Gastroesophageal sphincter (tissue), 4 donors: ENCODE measurements at regions not wholly inside any gene's neighbourhood (a gene's known extent, or its start where the extent isn't known, plus 50 kb on each side); places are given as distances from the start of the nearest gene placed in this dataset.
"Not testable (repeated sequence)": the region's sequence is repeated elsewhere in the genome, so short reads cannot be mapped to it uniquely, and the experiment has no call there.

ENCODE experiments used
- ATAC-seq: fragments of 150-250 bp; one replicate; pipeline ENCODE4 v1.9.1; 2016; ENCODE audit warnings: mild to moderate bottlenecking, moderate library complexity
- H3K27ac ChIP-seq, 4 donors: fragments of 200-600 bp; sonication (generic) in 3 of 4; 1 replicate in 3 of 4; 2 replicates in 1 of 4; pipeline ENCODE4 v1.5.1; 2016 to 2019
- H3K27me3 ChIP-seq: fragments of 200-600 bp; sonication (generic); one replicate; pipeline ENCODE4 v1.5.1; 2019
- H3K36me3 ChIP-seq, 2 donors: fragments of 200-600 bp; sonication (generic); one replicate each; pipeline ENCODE4 v1.5.1; 2019; ENCODE audit warnings: control low read depth in 1 of 2
- H3K4me1 ChIP-seq, 3 donors: fragments of 200-600 bp; sonication (generic); 1 replicate in 2 of 3; 2 replicates in 1 of 3; pipeline ENCODE4 v1.5.1; 2016 to 2019; ENCODE audit warnings: control low read depth in 2 of 3
- H3K4me3 ChIP-seq, 2 donors: fragments of 200-600 bp; sonication (generic); one replicate each; pipeline ENCODE4 v1.5.1; 2019; ENCODE audit warnings: mild to moderate bottlenecking in 1 of 2, moderate library complexity in 1 of 2
- H3K9me3 ChIP-seq, 3 donors: fragments of 200-600 bp; sonication (generic); one replicate each; pipeline ENCODE4 v1.5.1; 2017 to 2019; ENCODE audit warnings: control low read depth in 2 of 3
- EP300 ChIP-seq: sonication (generic); formaldehyde crosslinking; IDR thresholded peaks from one replicate; pipeline ENCODE4 v1.6.1; 2017; ENCODE audit warnings: antibody characterized with exemption, mild to moderate bottlenecking
- POLR2A ChIP-seq, 2 donors: fragments of 450-650 bp; IDR thresholded peaks; one replicate each; pipeline ENCODE4 v1.6.1; 2017; ENCODE audit warnings: antibody characterized with exemption in 2 of 2, mild to moderate bottlenecking in 2 of 2, moderate library complexity in 1 of 2
- POLR2AphosphoS5 ChIP-seq: sonication (generic); formaldehyde crosslinking; IDR thresholded peaks from one replicate; pipeline ENCODE4 v1.6.1; 2017; ENCODE audit warnings: antibody characterized with exemption
- WGBS, 2 donors: methylation state at CpG; one replicate each; pipeline ENCODE4 v1.1.5; 2018; ENCODE audit warnings: low coverage in 1 of 2; 5-methylcytosine and 5-hydroxymethylcytosine counted together
- TF ChIP-seq, protein P1 (sequence below), 4 experiments: fragments of 200-600 bp in 2 of 4; fragments of 450-650 bp in 2 of 4; sonication (generic) in 1 of 4; IDR thresholded peaks; one replicate each; pipeline ENCODE4 v1.5.1; 2017 to 2019; ENCODE audit warnings: antibody characterized with exemption in 4 of 4, mild to moderate bottlenecking in 2 of 4, moderate library complexity in 2 of 4

GRCh38 chr14:106347291-106347778 lies 821.0 kb downstream of the TMEM121 start:
- Histone ChIP-seq H3K36me3 (no peaks in the 10 kb centered on the region), H3K4me1 (no peaks in the 10 kb centered on the region), H3K9me3 (no peaks in the 10 kb centered on the region), H3K27ac (no peak overlapping the region), H3K4me3 (no peak overlapping the region), H3K27me3 (peaks cover 24% of the 10 kb centered on the region)
- no peak for ATAC-seq
- WGBS, 2 donors = 44 to 53% methylated on average over 4 of the region's 4 CpGs
- TF ChIP-seq POLR2AphosphoS5 = no peak
- TF ChIP-seq EP300 = no peak
- TF ChIP-seq, protein P1, sequence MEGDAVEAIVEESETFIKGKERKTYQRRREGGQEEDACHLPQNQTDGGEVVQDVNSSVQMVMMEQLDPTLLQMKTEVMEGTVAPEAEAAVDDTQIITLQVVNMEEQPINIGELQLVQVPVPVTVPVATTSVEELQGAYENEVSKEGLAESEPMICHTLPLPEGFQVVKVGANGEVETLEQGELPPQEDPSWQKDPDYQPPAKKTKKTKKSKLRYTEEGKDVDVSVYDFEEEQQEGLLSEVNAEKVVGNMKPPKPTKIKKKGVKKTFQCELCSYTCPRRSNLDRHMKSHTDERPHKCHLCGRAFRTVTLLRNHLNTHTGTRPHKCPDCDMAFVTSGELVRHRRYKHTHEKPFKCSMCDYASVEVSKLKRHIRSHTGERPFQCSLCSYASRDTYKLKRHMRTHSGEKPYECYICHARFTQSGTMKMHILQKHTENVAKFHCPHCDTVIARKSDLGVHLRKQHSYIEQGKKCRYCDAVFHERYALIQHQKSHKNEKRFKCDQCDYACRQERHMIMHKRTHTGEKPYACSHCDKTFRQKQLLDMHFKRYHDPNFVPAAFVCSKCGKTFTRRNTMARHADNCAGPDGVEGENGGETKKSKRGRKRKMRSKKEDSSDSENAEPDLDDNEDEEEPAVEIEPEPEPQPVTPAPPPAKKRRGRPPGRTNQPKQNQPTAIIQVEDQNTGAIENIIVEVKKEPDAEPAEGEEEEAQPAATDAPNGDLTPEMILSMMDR (IDR thresholded peaks at IDR 0.05) = no peak
- no peak for TF ChIP-seq POLR2A (IDR thresholded peaks at IDR 0.05)

GRCh38 chr14:106347890-106348755 lies 821.7 kb downstream of the TMEM121 start:
- peaks cover 24% of the 10 kb centered on the region for H3K27me3 ChIP-seq
- no peak for ATAC-seq
- H3K4me3 ChIP-seq = no peak overlapping the region
- no peaks in the 10 kb centered on the region for H3K9me3 ChIP-seq
- no peak overlapping the region for H3K27ac ChIP-seq
- TF ChIP-seq, protein P1 (IDR thresholded peaks at IDR 0.05) = no peak
- TF ChIP-seq POLR2AphosphoS5 (no peak), POLR2A (IDR thresholded peaks at IDR 0.05) (no peak), EP300 (no peak)
- no peaks in the 10 kb centered on the region for H3K36me3 ChIP-seq
- H3K4me1 ChIP-seq = no peaks in the 10 kb centered on the region
- WGBS, 2 donors = 51 to 65% methylated on average over 7 to 8 of the region's 8 CpGs

- not testable (repeated sequence) for H3K36me3 ChIP-seq, ATAC-seq, H3K9me3 ChIP-seq, H3K27ac ChIP-seq, H3K4me1 ChIP-seq, H3K4me3 ChIP-seq
- WGBS, 2 donors = 24 to 26% methylated on average over 8 to 11 of the region's 18 CpGs
- H3K27me3 ChIP-seq = peaks cover 24% of the 10 kb centered on the region
Measured at GRCh38 chr14:106348873-106349540, 822.6 kb downstream of the TMEM121 start.

GRCh38 chr14:106349678-106350457 lies 823.5 kb downstream of the TMEM121 start:
- not testable (repeated sequence) for H3K4me3 ChIP-seq, H3K27ac ChIP-seq, H3K36me3 ChIP-seq, H3K4me1 ChIP-seq, H3K9me3 ChIP-seq, ATAC-seq
- WGBS, 2 donors = 73 to 82% methylated on average over 7 of the region's 7 CpGs
- H3K27me3 ChIP-seq = peaks cover 24% of the 10 kb centered on the region

DNA sequence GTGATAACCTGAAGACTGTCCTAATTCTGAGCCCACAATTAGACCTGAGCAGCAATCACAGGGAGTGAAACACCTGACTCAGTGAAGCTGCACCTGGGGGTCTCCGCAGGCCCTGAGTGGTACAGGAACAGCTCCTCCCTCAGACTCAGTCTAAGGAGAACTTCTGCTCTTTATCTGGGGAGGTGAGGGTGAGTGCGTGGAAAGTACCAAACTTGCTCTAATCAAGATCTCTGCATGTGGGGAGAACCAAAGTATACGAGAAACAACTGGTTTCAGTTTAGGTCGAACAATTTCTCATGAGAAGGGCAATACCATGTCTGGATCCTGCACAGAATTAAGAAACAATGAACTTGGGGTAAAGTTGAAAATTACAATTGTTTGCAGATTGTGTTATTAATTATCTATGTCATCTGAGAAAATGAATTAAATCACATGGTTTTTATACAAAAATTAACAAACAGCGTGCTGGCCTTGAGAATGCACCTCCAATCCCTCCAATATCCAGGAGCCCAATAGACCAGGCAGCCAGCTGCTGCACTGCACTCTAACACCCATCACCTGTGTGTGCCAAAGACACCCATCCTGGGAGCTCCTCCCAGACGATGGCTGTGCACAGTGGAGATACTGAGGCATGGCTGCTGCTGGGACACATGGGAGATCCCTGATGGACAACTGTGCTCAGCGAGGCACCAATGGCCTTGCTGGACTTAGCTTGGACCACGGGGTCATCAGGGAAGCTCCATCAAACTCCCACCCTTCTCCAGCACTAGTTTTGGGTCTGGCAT lies 828.8 kb downstream of the TMEM121 start:
- not testable (repeated sequence) for H3K27ac ChIP-seq, H3K4me3 ChIP-seq, H3K4me1 ChIP-seq, ATAC-seq, H3K36me3 ChIP-seq, H3K9me3 ChIP-seq, H3K27me3 ChIP-seq
- WGBS, 2 donors = 26 to 44% methylated on average over 4 to 6 of the region's 8 CpGs

DNA sequence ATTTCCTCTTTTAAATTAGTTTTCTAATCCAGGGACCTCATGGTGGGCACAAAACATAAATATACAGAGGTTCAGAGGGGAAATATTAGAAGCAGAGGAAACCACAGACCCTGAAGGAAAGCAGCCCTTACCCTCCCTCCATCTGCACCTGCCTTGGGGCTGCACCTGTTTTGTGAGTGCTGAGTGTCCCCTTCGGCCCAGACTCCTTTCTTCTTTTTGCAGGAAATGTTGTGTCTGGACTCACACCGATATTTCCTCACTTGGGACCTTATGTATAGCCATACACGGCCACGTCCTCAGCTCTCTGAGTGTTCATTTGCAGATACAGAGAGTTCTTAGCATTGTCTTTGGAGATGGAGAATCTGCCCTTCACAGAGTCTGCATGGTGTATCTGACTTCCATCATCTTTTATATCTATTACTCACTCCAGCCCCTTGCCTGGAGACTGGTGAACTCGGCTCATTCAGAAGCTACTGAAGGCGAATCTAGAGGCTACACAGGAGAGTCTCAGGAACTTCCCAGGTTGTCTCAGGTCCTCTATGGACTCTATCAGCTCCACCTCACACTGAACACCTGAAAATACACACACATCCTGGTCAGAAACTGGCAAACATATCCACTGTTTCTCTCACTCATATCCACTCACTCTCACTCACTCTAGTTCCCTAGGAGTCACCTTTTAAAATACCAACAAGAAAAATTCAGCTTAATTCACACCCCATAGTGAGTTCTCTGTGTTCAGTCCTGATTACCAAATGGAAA lies 829.7 kb downstream of the TMEM121 start:
- H3K27ac ChIP-seq, H3K9me3 ChIP-seq, H3K36me3 ChIP-seq, H3K27me3 ChIP-seq, H3K4me1 ChIP-seq, ATAC-seq, H3K4me3 ChIP-seq: not testable (repeated sequence)
- WGBS, 2 donors = 51 to 61% methylated on average over 3 to 5 of the region's 6 CpGs

DNA sequence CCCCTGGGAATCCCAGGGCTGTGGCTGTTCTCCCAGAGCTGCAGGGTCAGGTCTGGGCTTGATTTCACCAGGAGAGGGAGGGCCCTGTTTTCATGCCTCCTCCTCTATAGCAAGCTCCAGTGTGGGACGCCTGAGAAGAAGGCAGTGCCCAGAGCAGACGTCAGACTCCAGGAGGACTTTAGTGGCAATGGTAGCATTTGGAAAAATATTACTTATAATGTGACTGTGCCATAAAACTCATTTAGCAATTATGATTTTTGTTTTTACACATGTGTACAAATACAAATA lies 830.2 kb downstream of the TMEM121 start:
- 0 to 12% methylated on average over 1 to 2 of the region's 2 CpGs for WGBS, 2 donors
- not testable (repeated sequence) for ATAC-seq, H3K36me3 ChIP-seq, H3K4me3 ChIP-seq, H3K4me1 ChIP-seq, H3K9me3 ChIP-seq, H3K27me3 ChIP-seq, H3K27ac ChIP-seq

DNA sequence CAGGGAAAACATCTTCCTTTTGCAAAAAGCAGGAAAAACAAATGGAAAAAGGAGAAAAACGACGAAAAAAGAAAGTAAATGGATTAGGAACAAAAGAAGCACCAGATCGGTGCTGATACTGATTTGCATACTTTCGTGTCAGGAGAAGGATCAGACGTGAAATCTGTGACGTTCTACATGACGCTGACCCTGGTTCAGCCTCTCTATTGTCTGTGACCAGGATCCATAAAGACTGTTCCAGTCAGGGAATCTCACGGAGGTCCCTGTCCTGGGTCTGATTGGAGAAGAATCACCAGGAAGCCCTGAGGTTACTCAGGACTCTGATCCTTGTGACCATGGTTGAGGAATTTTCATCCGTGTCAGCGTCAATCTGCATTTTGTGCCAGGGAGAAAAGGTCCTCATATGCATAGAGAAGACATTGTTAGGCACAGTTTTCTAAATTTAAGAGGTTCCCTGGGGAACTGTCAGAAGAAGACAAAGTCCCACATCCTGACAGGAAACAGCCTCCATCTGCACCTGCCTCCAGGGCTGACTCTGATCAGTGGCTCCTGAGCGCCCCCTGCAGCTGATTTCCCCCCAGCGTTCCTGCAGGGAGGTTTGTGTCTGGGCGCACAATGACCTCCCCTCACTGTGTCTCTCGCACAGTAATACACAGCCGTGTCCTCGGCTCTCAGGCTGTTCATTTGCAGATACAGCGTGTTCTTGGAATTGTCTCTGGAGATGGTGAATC lies 832.9 kb downstream of the TMEM121 start:
- H3K36me3 ChIP-seq, H3K9me3 ChIP-seq, H3K4me3 ChIP-seq, ATAC-seq, H3K4me1 ChIP-seq, H3K27ac ChIP-seq: not testable (repeated sequence)
- 33% methylated on average over 3 of the region's 17 CpGs; no CpG with 5 or more reads in 1 of the 2 donors for WGBS, 2 donors
- peaks cover 13% of the 10 kb centered on the region for H3K27me3 ChIP-seq

DNA sequence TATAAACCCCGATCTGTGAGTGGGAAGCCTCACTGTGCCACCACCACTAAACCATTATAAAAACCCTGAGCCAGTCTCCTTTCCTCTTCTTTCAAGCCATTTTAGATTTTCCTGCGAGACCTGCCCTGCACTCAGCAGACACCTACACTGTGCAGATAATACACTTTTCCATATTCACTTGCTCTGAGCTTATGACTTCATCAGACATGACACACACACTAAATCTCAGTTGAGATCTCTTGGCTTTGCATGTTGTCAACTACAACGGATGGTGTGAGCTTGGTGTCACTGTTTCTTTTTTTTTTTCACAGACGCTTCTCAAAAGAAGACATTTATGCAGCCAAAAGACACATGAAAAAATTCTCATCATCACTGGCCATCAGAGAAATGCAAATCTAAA lies 839.0 kb downstream of the TMEM121 start:
- not testable (repeated sequence) for H3K27me3 ChIP-seq, H3K9me3 ChIP-seq, H3K27ac ChIP-seq, H3K36me3 ChIP-seq, H3K4me1 ChIP-seq, H3K4me3 ChIP-seq, ATAC-seq
- 8 to 25% methylated on average over 2 of the region's 4 CpGs for WGBS, 2 donors
